OCI-LY1 (cell line): ENCODE measurements at regions not wholly inside any gene's neighbourhood (a gene's known extent, or its start where the extent isn't known, plus 50 kb on each side); places are given as distances from the start of the nearest gene placed in this dataset.

Experiments used
- CTCF ChIP-seq: fragments of 200-600 bp; sonication (generic), shearing (Covaris generic); IDR thresholded peaks from 2 replicates; pipeline ENCODE4 v1.5.1; 2017; ENCODE audit warnings: mild to moderate bottlenecking, antibody characterized with exemption, low read length, moderate library complexity, mixed read lengths
- EZH2 ChIP-seq: fragments of 200-600 bp; sonication (generic), shearing (Covaris generic); IDR thresholded peaks from 2 replicates; pipeline ENCODE4 v1.8.0; 2017; ENCODE audit warnings: borderline replicate concordance, mixed run types, mild to moderate bottlenecking, antibody characterized with exemption, low read length, moderate library complexity, mixed read lengths

GRCh38 chr13:62931853-62932252 is 1516.2 kb upstream of the PCDH20 start:
- TF ChIP-seq CTCF: no peak
- TF ChIP-seq EZH2: no peak
